Right cardiac atrium (tissue), 5 donors: ENCODE measurements at regions not wholly inside any gene's neighbourhood (a gene's known extent, or its start where the extent isn't known, plus 50 kb on each side); places are given as distances from the start of the nearest gene placed in this dataset.

Source experiments
- ATAC-seq, 2 donors: fragments of 200-7000 bp; cut with Tn5 transposase; one replicate each; pipeline versions ENCODE4 v1.8.0 to v1.9.1; 2020; ENCODE audit warnings: moderate library complexity in 2 of 2, mild to moderate bottlenecking in 1 of 2
- DNase-seq, 3 donors: peaks; one replicate each; pipeline ENCODE4 v3.0.0-alpha.2; 2020
- H3K27ac ChIP-seq: one replicate; pipeline ENCODE4 v1.5.1; 2013; ENCODE audit warnings: mild to moderate bottlenecking, low read length, control low read depth, moderate library complexity
- H3K27me3 ChIP-seq: one replicate; pipeline ENCODE4 v1.6.1; 2013; ENCODE audit not compliant: control insufficient read depth, insufficient read depth
- H3K4me1 ChIP-seq: one replicate; pipeline ENCODE4 v1.6.1; 2013; ENCODE audit warnings: low read length; ENCODE audit not compliant: control insufficient read depth, insufficient read depth
- H3K4me3 ChIP-seq: one replicate; pipeline ENCODE4 v1.5.1; 2013; ENCODE audit warnings: low read length, control low read depth
- H3K9me3 ChIP-seq: one replicate; pipeline ENCODE4 v1.6.1; 2013; ENCODE audit warnings: low read length; ENCODE audit not compliant: control insufficient read depth
- WGBS: extraction: QIAGEN DNeasy Blood & Tissue Kit; methylation state at CpG from one replicate; pipeline ENCODE4 v1.1.7; 2013; 5-methylcytosine and 5-hydroxymethylcytosine counted together
- intact Hi-C, 4 donors: fragments of 100-400 bp; cut with DNase I; formaldehyde crosslinking; loops; one replicate each; pipeline versions ENCODE4 v1.11.0 to v1.14.0; 2022 to 2023
- donor health status: healthy with polysubstance abuse.
- donor health status: DM: no; HTN: yes; CAD: no.
- donor health status: DM: no; HTN: no; CAD: no.
- donor health status: DM: no; HTN: yes; CAD: no; lungs with severe emphysema.
- donor health status: DM: yes; HTN: yes; CAD: no.

- no peaks in the 10 kb centered on the region for H3K27me3 ChIP-seq
- intact Hi-C loops: no loop called here
- H3K4me1 ChIP-seq: no peaks in the 10 kb centered on the region
- WGBS: 60% methylated on average over 4 of the region's 4 CpGs
- no peak for DNase-seq
- H3K9me3 ChIP-seq: no peaks in the 10 kb centered on the region
- H3K27ac ChIP-seq: no peak overlapping the region
- no peak overlapping the region for H3K4me3 ChIP-seq
- ATAC-seq: no peak
Observed at GRCh38 chr7:17611611-17612010, 313.2 kb downstream of the AHR start.

GRCh38 chr7:17613338-17614041 lies 315.0 kb downstream of the AHR start:
- intact Hi-C loops: no loop called here
- 90% methylated on average over 2 of the region's 2 CpGs for WGBS
- no peaks in the 10 kb centered on the region for H3K9me3 ChIP-seq
- H3K27ac ChIP-seq: no peak overlapping the region
- no peaks in the 10 kb centered on the region for H3K4me1 ChIP-seq
- no peak overlapping the region for H3K4me3 ChIP-seq
- no peaks in the 10 kb centered on the region for H3K27me3 ChIP-seq
- DNase-seq (no peak), ATAC-seq (peak in 1 of 2 donors; percentile 26)

GRCh38 chr7:17617380-17617779 lies 318.9 kb downstream of the AHR start:
- ATAC-seq: no peak
- H3K4me1 ChIP-seq: no peaks in the 10 kb centered on the region
- DNase-seq: no peak
- intact Hi-C loops: no loop called here
- H3K4me3 ChIP-seq: no peak overlapping the region
- H3K27ac ChIP-seq: no peak overlapping the region
- H3K27me3 ChIP-seq: no peaks in the 10 kb centered on the region
- WGBS: 92% methylated on average over 2 of the region's 2 CpGs
- H3K9me3 ChIP-seq: no peaks in the 10 kb centered on the region

- WGBS: 88% methylated on average over 11 of the region's 11 CpGs
- no peak overlapping the region for H3K4me3 ChIP-seq
- DNase-seq: no peak
- H3K27ac ChIP-seq: no peak overlapping the region
- H3K4me1 ChIP-seq: no peaks in the 10 kb centered on the region
- ATAC-seq: no peak
- intact Hi-C loops: no loop called here
- no peaks in the 10 kb centered on the region for H3K27me3 ChIP-seq
- H3K9me3 ChIP-seq: no peaks in the 10 kb centered on the region
Observed at GRCh38 chr7:17617857-17618651, 319.6 kb downstream of the AHR start.

- no peak overlapping the region for H3K4me3 ChIP-seq
- H3K27me3 ChIP-seq: no peaks in the 10 kb centered on the region
- no peak for DNase-seq
- no peak overlapping the region for H3K27ac ChIP-seq
- H3K9me3 ChIP-seq: no peaks in the 10 kb centered on the region
- intact Hi-C loops: no loop called here
- H3K4me1 ChIP-seq: no peaks in the 10 kb centered on the region
- no peak for ATAC-seq
- 93% methylated on average over 1 of the region's 1 CpG for WGBS
Observed at GRCh38 chr7:17618652-17618974, 320.2 kb downstream of the AHR start.

GRCh38 chr7:17619196-17619818 lies 320.9 kb downstream of the AHR start:
- Histone ChIP-seq H3K4me3 (no peak overlapping the region), H3K27me3 (no peaks in the 10 kb centered on the region), H3K4me1 (no peaks in the 10 kb centered on the region), H3K27ac (no peak overlapping the region), H3K9me3 (no peaks in the 10 kb centered on the region)
- 94% methylated on average over 5 of the region's 5 CpGs for WGBS
- intact Hi-C loops: no loop called here
- ATAC-seq (no peak), DNase-seq (no peak)

GRCh38 chr7:17620566-17620965 lies 319.7 kb downstream of the SNX13 start:
- WGBS: 85% methylated on average over 2 of the region's 2 CpGs
- Histone ChIP-seq H3K4me1 (no peaks in the 10 kb centered on the region), H3K27ac (no peak overlapping the region), H3K9me3 (no peaks in the 10 kb centered on the region), H3K27me3 (no peaks in the 10 kb centered on the region), H3K4me3 (no peak overlapping the region)
- intact Hi-C loops: no loop called here
- DNase-seq: no peak
- no peak for ATAC-seq

- no peak overlapping the region for H3K27ac ChIP-seq
- H3K27me3 ChIP-seq: no peaks in the 10 kb centered on the region
- ATAC-seq (no peak), DNase-seq (no peak)
- 90% methylated on average over 2 of the region's 2 CpGs for WGBS
- H3K4me1 ChIP-seq: no peaks in the 10 kb centered on the region
- intact Hi-C loops: no loop called here
- H3K4me3 ChIP-seq: no peak overlapping the region
- no peaks in the 10 kb centered on the region for H3K9me3 ChIP-seq
Observed at GRCh38 chr7:17622451-17622850, 317.8 kb downstream of the SNX13 start.

- no peaks in the 10 kb centered on the region for H3K9me3 ChIP-seq
- ATAC-seq (no peak), DNase-seq (no peak)
- intact Hi-C loops: no loop called here
- H3K27me3 ChIP-seq: no peaks in the 10 kb centered on the region
- no peak overlapping the region for H3K27ac ChIP-seq
- no peaks in the 10 kb centered on the region for H3K4me1 ChIP-seq
- no peak overlapping the region for H3K4me3 ChIP-seq
Observed at GRCh38 chr7:17623546-17624185, 316.6 kb downstream of the SNX13 start.

GRCh38 chr7:17624379-17624778 lies 315.9 kb downstream of the SNX13 start:
- Histone ChIP-seq H3K9me3 (no peaks in the 10 kb centered on the region), H3K27me3 (no peaks in the 10 kb centered on the region), H3K4me3 (no peak overlapping the region), H3K27ac (no peak overlapping the region), H3K4me1 (no peaks in the 10 kb centered on the region)
- intact Hi-C loops: no loop called here
- DNase-seq: no peak
- ATAC-seq: no peak

- 82% methylated on average over 3 of the region's 3 CpGs for WGBS
- intact Hi-C loops: no loop called here
Observed at GRCh38 chr7:17625043-17625442, 315.3 kb downstream of the SNX13 start.

More at GRCh38 chr7:17625043-17625442, 315.3 kb downstream of the SNX13 start:
- Histone ChIP-seq H3K27ac (no peak overlapping the region), H3K9me3 (no peaks in the 10 kb centered on the region), H3K4me3 (no peak overlapping the region), H3K27me3 (no peaks in the 10 kb centered on the region), H3K4me1 (no peaks in the 10 kb centered on the region)
- ATAC-seq (no peak), DNase-seq (no peak)
